Nephron (organoid): ENCODE measurements at regions not wholly inside any gene's neighbourhood (a gene's known extent, or its start where the extent isn't known, plus 50 kb on each side); places are given as distances from the start of the nearest gene placed in this dataset.

Source experiments
- H3K27ac Mint-ChIP-seq, 3 experiments: 2 replicates each; pipeline ENCODE4 v1.8.0; 2020; ENCODE audit warnings: mixed read lengths in 3 of 3, mild to moderate bottlenecking in 2 of 3, moderate library complexity in 1 of 3
- H3K27me3 Mint-ChIP-seq: 2 replicates; pipeline ENCODE4 v1.8.0; 2021; ENCODE audit warnings: low read depth, mild to moderate bottlenecking, moderate library complexity, mixed read lengths
- H3K36me3 Mint-ChIP-seq: 2 replicates; pipeline ENCODE4 v1.8.0; 2020; ENCODE audit warnings: low read depth, mixed read lengths
- H3K4me1 Mint-ChIP-seq: 2 replicates; pipeline ENCODE4 v1.8.0; 2020; ENCODE audit warnings: mixed read lengths
- H3K4me3 Mint-ChIP-seq, 3 experiments: 2 replicates each; pipeline ENCODE4 v1.8.0; 2020; ENCODE audit warnings: mild to moderate bottlenecking in 3 of 3, mixed read lengths in 3 of 3, moderate library complexity in 2 of 3
- H3K9me3 Mint-ChIP-seq: 2 replicates; pipeline ENCODE4 v1.8.0; 2020; ENCODE audit warnings: mixed read lengths
- TF ChIP-seq, protein P1 (sequence below), 3 experiments: fragments of 200-600 bp; sonication (generic); IDR thresholded peaks; one replicate each; pipeline ENCODE4 v1.5.0; 2021; ENCODE audit warnings: antibody characterized with exemption in 3 of 3; ENCODE audit not compliant: unreplicated experiment in 3 of 3

DNA sequence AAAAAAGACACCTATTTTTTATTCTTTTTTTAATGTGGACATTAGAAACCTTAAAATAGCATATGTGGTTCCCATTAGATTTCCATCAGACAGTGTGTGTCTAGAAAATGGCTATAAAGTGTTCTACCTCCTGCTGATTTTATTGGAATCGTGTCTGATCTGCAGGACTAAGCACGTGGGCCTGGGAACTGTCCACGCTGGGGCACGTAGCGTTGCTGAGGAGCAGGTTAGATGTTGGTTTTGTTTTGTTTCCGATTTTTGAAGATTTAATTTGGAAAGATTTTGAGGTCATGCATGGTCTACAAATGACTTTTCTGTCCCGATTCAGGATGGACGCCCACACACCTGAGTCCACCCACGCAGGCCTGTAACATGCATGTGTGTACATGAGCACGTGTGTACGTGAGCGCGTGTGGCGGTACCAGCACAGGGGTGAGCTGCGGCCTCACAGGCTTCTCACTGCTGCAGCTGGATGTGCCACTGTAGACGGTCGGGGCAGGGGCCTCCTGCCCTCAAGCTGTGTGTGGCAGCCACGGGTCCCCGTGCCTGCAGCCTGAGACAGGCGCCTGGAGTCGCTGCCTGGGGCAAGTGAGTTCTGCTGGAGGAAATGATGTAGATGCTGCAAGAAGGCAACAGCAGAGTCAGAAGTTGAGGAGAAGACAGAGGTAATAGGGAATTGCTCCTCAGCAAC, 99.7 kb upstream of the CTDP1 start:
- no peaks in the 10 kb centered on the region for H3K36me3 Mint-ChIP-seq
- H3K4me3 Mint-ChIP-seq: peak overlapping the region in 1 of 3 experiments; percentile 1
- H3K9me3 Mint-ChIP-seq: no peaks in the 10 kb centered on the region
- peaks cover 3% of the 10 kb centered on the region for H3K27me3 Mint-ChIP-seq
- TF ChIP-seq, protein P1, sequence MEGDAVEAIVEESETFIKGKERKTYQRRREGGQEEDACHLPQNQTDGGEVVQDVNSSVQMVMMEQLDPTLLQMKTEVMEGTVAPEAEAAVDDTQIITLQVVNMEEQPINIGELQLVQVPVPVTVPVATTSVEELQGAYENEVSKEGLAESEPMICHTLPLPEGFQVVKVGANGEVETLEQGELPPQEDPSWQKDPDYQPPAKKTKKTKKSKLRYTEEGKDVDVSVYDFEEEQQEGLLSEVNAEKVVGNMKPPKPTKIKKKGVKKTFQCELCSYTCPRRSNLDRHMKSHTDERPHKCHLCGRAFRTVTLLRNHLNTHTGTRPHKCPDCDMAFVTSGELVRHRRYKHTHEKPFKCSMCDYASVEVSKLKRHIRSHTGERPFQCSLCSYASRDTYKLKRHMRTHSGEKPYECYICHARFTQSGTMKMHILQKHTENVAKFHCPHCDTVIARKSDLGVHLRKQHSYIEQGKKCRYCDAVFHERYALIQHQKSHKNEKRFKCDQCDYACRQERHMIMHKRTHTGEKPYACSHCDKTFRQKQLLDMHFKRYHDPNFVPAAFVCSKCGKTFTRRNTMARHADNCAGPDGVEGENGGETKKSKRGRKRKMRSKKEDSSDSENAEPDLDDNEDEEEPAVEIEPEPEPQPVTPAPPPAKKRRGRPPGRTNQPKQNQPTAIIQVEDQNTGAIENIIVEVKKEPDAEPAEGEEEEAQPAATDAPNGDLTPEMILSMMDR (IDR thresholded peaks at IDR 0.05; ENCODE audit: unreplicated experiment in 3 of 3): no peak
- H3K4me1 Mint-ChIP-seq: peaks cover 45% of the 10 kb centered on the region
- H3K27ac Mint-ChIP-seq: peak overlapping the region in 2 of 3 experiments; percentile 74 to 75

DNA sequence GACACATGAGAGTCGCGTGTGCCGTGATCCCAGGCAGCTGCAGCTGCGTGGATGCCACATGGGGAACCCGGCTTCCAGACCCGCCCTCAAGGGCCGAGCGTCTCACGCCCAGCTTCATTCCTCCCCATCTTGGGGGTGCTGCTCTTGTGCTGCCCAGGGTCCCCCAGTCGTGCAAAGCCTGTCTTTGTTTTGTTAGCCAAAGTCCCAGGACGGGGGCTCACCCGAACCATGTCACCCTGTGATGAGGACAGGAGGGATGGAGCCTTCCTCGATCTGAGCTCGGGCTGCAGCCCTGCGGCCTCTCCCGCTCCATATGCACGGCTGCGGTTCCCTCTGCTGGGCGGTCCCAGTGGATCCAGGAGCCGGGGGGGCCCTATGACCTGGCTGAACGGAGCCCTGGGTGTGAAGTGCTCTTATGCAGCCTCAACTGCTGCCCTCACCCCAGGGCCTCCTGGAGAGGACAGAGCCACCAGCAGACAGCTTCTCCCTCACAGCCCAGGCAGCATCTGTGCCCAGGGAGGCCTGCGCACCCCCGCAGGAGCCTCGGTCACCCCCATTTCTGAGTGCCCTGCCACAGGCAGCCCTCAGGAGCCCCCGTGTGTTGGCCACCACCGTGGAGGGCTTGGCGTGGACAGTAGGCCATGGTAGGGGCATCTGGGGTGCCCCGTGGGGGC, 99.0 kb upstream of the CTDP1 start:
- Mint-ChIP-seq H3K27me3 (peaks cover 3% of the 10 kb centered on the region), H3K36me3 (no peaks in the 10 kb centered on the region), H3K27ac (peak overlapping the region in 1 of 3 experiments; percentile 72), H3K9me3 (no peaks in the 10 kb centered on the region), H3K4me3 (no peak overlapping the region), H3K4me1 (peaks cover 38% of the 10 kb centered on the region)
- TF ChIP-seq, protein P1 (IDR thresholded peaks at IDR 0.05; ENCODE audit: unreplicated experiment in 3 of 3): no peak

GRCh38 chr18:79581406-79581805, 98.2 kb upstream of the CTDP1 start:
- Mint-ChIP-seq H3K27ac (peak overlapping the region in 2 of 3 experiments; percentile 49 to 72), H3K4me3 (no peak overlapping the region), H3K36me3 (no peaks in the 10 kb centered on the region), H3K4me1 (peaks cover 35% of the 10 kb centered on the region), H3K9me3 (no peaks in the 10 kb centered on the region), H3K27me3 (peaks cover 3% of the 10 kb centered on the region)
- TF ChIP-seq, protein P1 (IDR thresholded peaks at IDR 0.05; ENCODE audit: unreplicated experiment in 3 of 3): no peak

DNA sequence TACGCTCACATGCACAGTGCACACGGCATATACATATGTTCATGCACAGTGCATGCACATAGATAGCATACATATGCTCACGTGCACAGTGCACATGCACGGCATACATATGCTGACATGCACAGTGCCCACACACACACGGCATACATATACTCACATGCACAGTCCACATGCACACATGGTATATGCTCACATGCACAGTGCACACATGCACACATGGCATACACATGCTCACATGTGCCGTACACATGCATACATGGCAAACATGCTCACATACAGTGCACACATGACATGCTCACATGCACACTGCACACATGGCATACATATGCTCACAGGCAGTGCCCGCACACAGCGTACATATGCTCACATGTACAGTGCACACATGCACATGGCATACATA, 97.7 kb upstream of the CTDP1 start:
- Mint-ChIP-seq H3K9me3 (no peaks in the 10 kb centered on the region), H3K36me3 (no peaks in the 10 kb centered on the region), H3K4me1 (peaks cover 35% of the 10 kb centered on the region), H3K27me3 (peaks cover 3% of the 10 kb centered on the region), H3K4me3 (no peak overlapping the region), H3K27ac (no peak overlapping the region)
- TF ChIP-seq, protein P1 (IDR thresholded peaks at IDR 0.05; ENCODE audit: unreplicated experiment in 3 of 3): no peak

DNA sequence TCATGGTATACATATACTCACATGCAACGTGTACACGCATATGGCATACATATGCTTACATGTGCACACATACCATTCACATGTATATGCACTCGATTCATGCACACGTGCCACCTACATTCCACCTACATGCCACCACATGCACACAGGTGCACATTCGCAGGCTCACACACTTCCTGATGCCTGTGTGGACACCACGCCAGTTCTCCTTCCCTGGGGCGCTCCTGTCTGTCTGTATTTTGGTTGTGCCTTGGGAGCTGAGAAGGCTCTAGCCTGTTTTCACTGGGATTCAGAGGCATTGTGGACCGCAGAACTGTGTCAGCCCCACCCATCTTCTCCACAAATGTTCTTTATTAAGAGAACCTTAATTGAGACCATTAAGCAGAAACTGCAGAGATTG, 96.6 kb upstream of the CTDP1 start:
- no peak overlapping the region for H3K4me3 Mint-ChIP-seq
- peaks cover 40% of the 10 kb centered on the region for H3K4me1 Mint-ChIP-seq
- peak overlapping the region; percentile 59 to 73 (median 62) for H3K27ac Mint-ChIP-seq
- peaks cover 3% of the 10 kb centered on the region for H3K27me3 Mint-ChIP-seq
- H3K36me3 Mint-ChIP-seq: no peaks in the 10 kb centered on the region
- TF ChIP-seq, protein P1 (IDR thresholded peaks at IDR 0.05; ENCODE audit: unreplicated experiment in 3 of 3): no peak
- no peaks in the 10 kb centered on the region for H3K9me3 Mint-ChIP-seq
